ENCODE measurements at regions not wholly inside any gene's neighbourhood (a gene's known extent, or its start where the extent isn't known, plus 50 kb on each side); places are given as distances from the start of the nearest gene placed in this dataset.

- TF ChIP-seq CTCF (conservative IDR thresholded peaks at IDR 0.05; ENCODE audit: low read length) (no peak), EZH2phosphoT487 (IDR thresholded peaks at IDR 0.05; ENCODE audit: borderline replicate concordance) (no peak)
Observed at GRCh38 chr5:66329078-66329477, 185.0 kb downstream of the SREK1 start.
